GM12878 (cell line): ENCODE measurements at regions not wholly inside any gene's neighbourhood (a gene's known extent, or its start where the extent isn't known, plus 50 kb on each side); places are given as distances from the start of the nearest gene placed in this dataset.

Source experiments
- ATAC-seq: fragments of 200-7000 bp; cut with Tn5 transposase; 3 replicates; pipeline ENCODE4 v1.9.1; 2020; ENCODE audit warnings: mild to moderate bottlenecking, moderate library complexity
- BruUV-seq: library from RNA; stranded (reverse); fragments of 400-500 nt; replicated peaks from 2 replicates; lab custom pipeline; 2021; lab: Mats Ljungman, UMichigan
- CTCF ChIA-PET: fragments of 300-600 bp; sonication (Branson Sonifier 250); formaldehyde crosslinking; extraction: SDS; loops from one replicate; lab custom pipeline; 2021; ENCODE audit warnings: inconsistent platforms; lab: Yijun Ruan, JAX
- POLR2A ChIA-PET: fragments of 350-600 bp; formaldehyde crosslinking; extraction: SDS; loops from one replicate; lab custom pipeline; 2021; ENCODE audit warnings: inconsistent platforms; lab: Charles Lee
- RAD21 ChIA-PET: fragments of 300-600 bp; sonication (Branson Sonifier 250); formaldehyde crosslinking; loops from one replicate; lab custom pipeline; 2023; ENCODE audit warnings: antibody characterized with exemption; ENCODE audit not compliant: unreplicated experiment; lab: Charles Lee
- SMC1A ChIA-PET: fragments of 300-600 bp; sonication (Branson Sonifier 250); formaldehyde crosslinking; loops from one replicate; lab custom pipeline; 2023; ENCODE audit not compliant: unreplicated experiment, uncharacterized antibody; lab: Charles Lee
- DNase-seq: peaks from one replicate; pipeline ENCODE4 v3.0.0-alpha.2; 2011; ENCODE audit warnings: low read depth, low spot score
- FAIRE-seq: peaks from 3 replicates; lab custom pipeline; 2011; peaks lifted over from hg19 to GRCh38; lab: Jason Lieb, UNC
- H2AFZ ChIP-seq: 2 replicates; pipeline ENCODE4 v1.6.0; 2011; ENCODE audit warnings: low read depth, low read length, control low read depth; ENCODE audit not compliant: control insufficient read depth
- H3K27ac ChIP-seq: 2 replicates; pipeline ENCODE4 v1.5.1; 2011; ENCODE audit warnings: control low read depth; ENCODE audit not compliant: control insufficient read depth, insufficient read depth
- H3K27me3 ChIP-seq, 2 experiments: replicated peaks in 1 of 2; 2 replicates each; pipeline versions ENCODE4 v1.6.0 to v1.6.1; 2011; ENCODE audit warnings: low read length in 1 of 2; ENCODE audit not compliant: control insufficient read depth in 2 of 2, insufficient read depth in 2 of 2
- H3K36me3 ChIP-seq, 2 experiments: 2 replicates each; pipeline ENCODE4 v1.5.1; 2011; ENCODE audit warnings: low read length in 1 of 2; ENCODE audit not compliant: control insufficient read depth in 2 of 2, insufficient read depth in 2 of 2
- H3K4me1 ChIP-seq: 2 replicates; pipeline ENCODE4 v1.6.1; 2011; ENCODE audit warnings: mild to moderate bottlenecking, low read length, moderate library complexity, mixed read lengths; ENCODE audit not compliant: control insufficient read depth, insufficient read depth
- H3K4me2 ChIP-seq: 2 replicates; pipeline ENCODE4 v1.6.0; 2011; ENCODE audit warnings: control low read depth; ENCODE audit not compliant: control insufficient read depth, insufficient read depth
- H3K4me3 ChIP-seq: fragments of 200-600 bp; sonication (generic); 2 replicates; pipeline ENCODE4 v1.5.1; 2016
- H3K79me2 ChIP-seq: 2 replicates; pipeline ENCODE4 v1.6.0; 2011; ENCODE audit warnings: low read length; ENCODE audit not compliant: control insufficient read depth, insufficient read depth
- H3K9ac ChIP-seq: 2 replicates; pipeline ENCODE4 v1.8.0; 2011; ENCODE audit warnings: low read length, control low read depth, mixed read lengths; ENCODE audit not compliant: control insufficient read depth, insufficient read depth
- H3K9me3 ChIP-seq: replicated peaks from 3 replicates; pipeline ENCODE4 v1.5.1; 2011; ENCODE audit warnings: mild to moderate bottlenecking, low read length; ENCODE audit not compliant: control insufficient read depth, insufficient read depth
- H4K20me1 ChIP-seq: 2 replicates; pipeline ENCODE4 v1.6.0; 2011; ENCODE audit not compliant: control insufficient read depth, insufficient read depth
- CHD2 ChIP-seq: IDR thresholded peaks from 2 replicates; pipeline ENCODE4 v1.6.1; 2011; ENCODE audit warnings: low read depth, low read length, improper control_type of control experiment, borderline replicate concordance
- IKZF1 ChIP-seq: fragments of 450-650 bp; conservative IDR thresholded peaks from 2 replicates; pipeline ENCODE4 v1.6.1; 2017; ENCODE audit warnings: antibody characterized with exemption, mild to moderate bottlenecking
- SMAD1 ChIP-seq: fragments of 450-650 bp; IDR thresholded peaks from 2 replicates; pipeline ENCODE4 v1.6.1; 2018; ENCODE audit warnings: mild to moderate bottlenecking, low read depth; ENCODE audit not compliant: partially characterized antibody
- SMC3 ChIP-seq: IDR thresholded peaks from 2 replicates; pipeline ENCODE4 v1.6.1; 2011; ENCODE audit warnings: low read length, improper control_type of control experiment, borderline replicate concordance
- SPI1 ChIP-seq: IDR thresholded peaks from 2 replicates; pipeline ENCODE4 v1.6.1; 2011; ENCODE audit warnings: low read depth, mild to moderate bottlenecking, low read length, moderate library complexity, borderline replicate concordance; ENCODE audit not compliant: insufficient read depth
- STAT1 ChIP-seq: fragments of 450-650 bp; conservative IDR thresholded peaks from 2 replicates; pipeline ENCODE4 v1.6.1; 2014; ENCODE audit warnings: antibody characterized with exemption, mild to moderate bottlenecking
- STAT3 ChIP-seq: IDR thresholded peaks from 2 replicates; pipeline ENCODE4 v1.6.1; 2011; ENCODE audit warnings: low read depth, low read length, improper control_type of control experiment
- TCF3 ChIP-seq: IDR thresholded peaks from 2 replicates; pipeline ENCODE4 v1.6.1; 2012; ENCODE audit warnings: low read depth, mild to moderate bottlenecking, low read length, borderline replicate concordance; ENCODE audit not compliant: insufficient read depth
- WGBS: methylation state at CpG from one replicate; pipeline ENCODE4 v1.1.6; 2016; ENCODE audit warnings: low lambda C conversion rate; ENCODE audit not compliant: insufficient replicate concordance, insufficient coverage; ENCODE audit errors: missing lambda C conversion rate; 5-methylcytosine and 5-hydroxymethylcytosine counted together
- in situ Hi-C: fragments of 300-500 bp; cut with MboI; formaldehyde crosslinking; loops from 9 replicates; pipeline ENCODE4 v1.14.3; 2018; ENCODE audit warnings: mixed read lengths
- intact Hi-C: fragments of 100-400 bp; cut with micrococcal nuclease; formaldehyde crosslinking; loops from one replicate; pipeline ENCODE4 v1.14.2; 2022; ENCODE audit not compliant: unreplicated experiment
- TF ChIP-seq, protein P1 (sequence below): IDR thresholded peaks from 2 replicates; pipeline ENCODE4 v1.6.1; 2012; ENCODE audit warnings: low read depth, low read length, improper control_type of control experiment
- TF ChIP-seq, protein P2 (sequence below): fragments of 450-650 bp; IDR thresholded peaks from 2 replicates; pipeline ENCODE4 v1.6.1; 2016; ENCODE audit warnings: mild to moderate bottlenecking
- TF ChIP-seq, protein P3 (sequence below): IDR thresholded peaks from 2 replicates; pipeline ENCODE4 v1.6.1; 2011; ENCODE audit warnings: mild to moderate bottlenecking, low read depth, low read length, moderate library complexity; ENCODE audit not compliant: insufficient replicate concordance

DNA sequence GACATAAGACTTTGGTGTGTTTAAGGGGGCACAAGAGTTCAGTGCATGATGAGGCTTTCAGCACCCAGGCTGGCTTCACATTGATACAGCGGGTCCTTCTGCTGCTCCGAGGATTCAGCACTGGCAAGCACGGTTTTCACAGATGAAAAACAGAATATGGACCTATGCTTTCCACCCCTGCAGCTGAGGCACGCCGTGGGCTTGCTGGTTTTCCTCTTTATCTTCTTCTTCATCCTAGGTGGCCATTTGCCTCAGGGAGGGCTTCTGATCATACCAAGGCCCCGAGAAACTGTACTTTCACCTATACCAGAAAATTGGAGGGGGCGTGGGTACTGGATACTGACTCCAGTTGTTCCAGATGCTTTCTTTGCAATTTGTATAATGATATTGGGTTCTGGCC lies 277.1 kb upstream of the ZNF32 start:
- Histone ChIP-seq H3K27me3 (no peaks in the 10 kb centered on the region; a peak in 1 of 4 replicates), H2AFZ (no peak overlapping the region), H3K36me3 (no peaks in the 10 kb centered on the region), H4K20me1 (no peaks in the 10 kb centered on the region), H3K4me3 (no peak overlapping the region), H3K4me1 (no peaks in the 10 kb centered on the region; the same call in 1 of the 2 replicates), H3K79me2 (no peaks in the 10 kb centered on the region), H3K4me2 (no peak overlapping the region), H3K9me3 (no peaks in the 10 kb centered on the region), H3K9ac (no peak overlapping the region), H3K27ac (no peak overlapping the region)
- CTCF ChIA-PET, result interaction anchor here (0.6 kb wide), 1 partner anchor 400 kb away, joined by 3 read pairs; no protein-coding TSS in a partner anchor
- TF ChIP-seq SMAD1 (no peak), SMC3 (no peak), TCF3 (no peak), IKZF1 (no peak), STAT3 (no peak)
- TF ChIP-seq, protein P1, sequence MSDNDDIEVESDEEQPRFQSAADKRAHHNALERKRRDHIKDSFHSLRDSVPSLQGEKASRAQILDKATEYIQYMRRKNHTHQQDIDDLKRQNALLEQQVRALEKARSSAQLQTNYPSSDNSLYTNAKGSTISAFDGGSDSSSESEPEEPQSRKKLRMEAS, result no peak
- POLR2A ChIA-PET, result no interaction called here
- 32% methylated on average over 7 of the region's 7 CpGs for WGBS
- DNase-seq, result no peak
- SMC1A ChIA-PET, result interaction anchor here (1.6 kb wide), 1 partner anchor 76 kb away, joined by 4 read pairs; no protein-coding TSS in a partner anchor
- FAIRE-seq, result no peak
- no TSS peak for BruUV-seq
- ATAC-seq, result no peak
- intact Hi-C loops (no loop called here), in situ Hi-C loops (no loop called here)
- RAD21 ChIA-PET, result no interaction called here

DNA sequence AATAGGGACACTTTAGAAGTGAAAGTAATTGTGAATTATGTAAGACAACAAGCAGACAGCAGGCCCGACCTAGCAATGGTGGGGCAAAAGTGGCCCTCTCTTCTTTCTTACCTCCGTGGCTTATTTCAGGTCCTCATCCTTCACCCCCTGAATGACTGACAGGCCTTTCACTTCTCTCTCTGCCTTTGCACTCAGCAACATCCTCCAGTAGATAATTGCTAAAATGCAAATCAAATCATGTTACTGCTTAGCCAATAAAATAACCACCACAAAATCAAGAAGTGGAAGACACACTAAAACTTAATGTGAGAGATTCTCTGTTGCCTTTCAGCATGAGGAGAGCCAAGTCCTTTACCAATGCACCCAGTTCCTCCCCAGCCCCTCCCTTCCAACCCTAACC lies 274.6 kb upstream of the ZNF32 start:
- ChIA-PET SMC1A (no interaction called here), CTCF (no interaction called here)
- no peaks in the 10 kb centered on the region; the same call in 1 of the 2 replicates for H3K4me1 ChIP-seq
- TF ChIP-seq SPI1, result 0 out of 2 replicates have a peak, but pooled peaks have one; percentile 3
- no peak for TF ChIP-seq STAT1
- TF ChIP-seq, protein P2, sequence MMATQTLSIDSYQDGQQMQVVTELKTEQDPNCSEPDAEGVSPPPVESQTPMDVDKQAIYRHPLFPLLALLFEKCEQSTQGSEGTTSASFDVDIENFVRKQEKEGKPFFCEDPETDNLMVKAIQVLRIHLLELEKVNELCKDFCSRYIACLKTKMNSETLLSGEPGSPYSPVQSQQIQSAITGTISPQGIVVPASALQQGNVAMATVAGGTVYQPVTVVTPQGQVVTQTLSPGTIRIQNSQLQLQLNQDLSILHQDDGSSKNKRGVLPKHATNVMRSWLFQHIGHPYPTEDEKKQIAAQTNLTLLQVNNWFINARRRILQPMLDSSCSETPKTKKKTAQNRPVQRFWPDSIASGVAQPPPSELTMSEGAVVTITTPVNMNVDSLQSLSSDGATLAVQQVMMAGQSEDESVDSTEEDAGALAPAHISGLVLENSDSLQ, result peak; percentile 92
- TF ChIP-seq CHD2, result no peak
- TF ChIP-seq, protein P3, sequence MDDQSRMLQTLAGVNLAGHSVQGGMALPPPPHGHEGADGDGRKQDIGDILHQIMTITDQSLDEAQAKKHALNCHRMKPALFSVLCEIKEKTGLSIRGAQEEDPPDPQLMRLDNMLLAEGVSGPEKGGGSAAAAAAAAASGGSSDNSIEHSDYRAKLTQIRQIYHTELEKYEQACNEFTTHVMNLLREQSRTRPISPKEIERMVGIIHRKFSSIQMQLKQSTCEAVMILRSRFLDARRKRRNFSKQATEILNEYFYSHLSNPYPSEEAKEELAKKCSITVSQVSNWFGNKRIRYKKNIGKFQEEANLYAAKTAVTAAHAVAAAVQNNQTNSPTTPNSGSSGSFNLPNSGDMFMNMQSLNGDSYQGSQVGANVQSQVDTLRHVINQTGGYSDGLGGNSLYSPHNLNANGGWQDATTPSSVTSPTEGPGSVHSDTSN, result peak; percentile 43
- TF ChIP-seq, all 136 proteins: peak for 3
- no peak for DNase-seq
- 0% methylated on average over 2 of the region's 2 CpGs for WGBS
- FAIRE-seq, result no peak
- Histone ChIP-seq H2AFZ (no peak overlapping the region), H3K36me3 (no peaks in the 10 kb centered on the region), H3K79me2 (no peaks in the 10 kb centered on the region), H3K27me3 (no peaks in the 10 kb centered on the region; a peak in 1 of 4 replicates), H3K9me3 (no peaks in the 10 kb centered on the region), H3K4me3 (no peak overlapping the region), H3K9ac (no peak overlapping the region), H4K20me1 (no peaks in the 10 kb centered on the region), H3K4me2 (no peak overlapping the region), H3K27ac (no peak overlapping the region)
- ChIA-PET RAD21 (interaction anchor here (1.3 kb wide), 1 partner anchor 463 kb away, joined by 3 read pairs; no protein-coding TSS in a partner anchor), POLR2A (no interaction called here)
- ATAC-seq, result no peak
- BruUV-seq, result no TSS peak
- intact Hi-C loops, result no loop called here
- in situ Hi-C loops, result no loop called here
